ENCODE measurements at regions not wholly inside any gene's neighbourhood (a gene's known extent, or its start where the extent isn't known, plus 50 kb on each side); places are given as distances from the start of the nearest gene placed in this dataset.
"Not testable (repeated sequence)": the region's sequence is repeated elsewhere in the genome, so short reads cannot be mapped to it uniquely, and the experiment has no call there.

DNA sequence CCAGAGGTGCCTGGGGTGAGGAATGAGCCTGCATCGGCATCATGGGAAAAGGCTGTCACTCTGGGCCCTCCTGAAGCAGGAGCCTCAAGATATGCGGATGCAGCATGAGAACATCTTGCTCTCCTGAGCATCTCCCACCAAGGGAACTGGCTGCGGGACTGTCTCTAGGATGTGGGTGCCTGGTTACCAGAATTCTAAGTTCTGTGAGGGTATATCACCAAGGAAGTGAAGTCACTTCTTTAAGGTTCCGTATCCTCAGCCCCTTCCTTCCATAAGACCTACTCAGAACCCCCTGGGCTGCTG is 86.9 kb downstream of the GGTLC2 start:
- Mint-ChIP-seq H3K27ac (ENCODE audit: unreplicated experiment) (no peak overlapping the region), H3K9me3 (ENCODE audit: low read depth) (no peaks in the 10 kb centered on the region), H3K4me3 (ENCODE audit: unreplicated experiment) (no peak overlapping the region), H3K27me3 (ENCODE audit: low read depth) (peaks cover 58% of the 10 kb centered on the region), H3K4me1 (ENCODE audit: low read depth) (no peaks in the 10 kb centered on the region), H3K36me3 (ENCODE audit: low read depth) (no peaks in the 10 kb centered on the region)
- DNase-seq (ENCODE audit: low spot score): no peak
- TF ChIP-seq, protein P1, sequence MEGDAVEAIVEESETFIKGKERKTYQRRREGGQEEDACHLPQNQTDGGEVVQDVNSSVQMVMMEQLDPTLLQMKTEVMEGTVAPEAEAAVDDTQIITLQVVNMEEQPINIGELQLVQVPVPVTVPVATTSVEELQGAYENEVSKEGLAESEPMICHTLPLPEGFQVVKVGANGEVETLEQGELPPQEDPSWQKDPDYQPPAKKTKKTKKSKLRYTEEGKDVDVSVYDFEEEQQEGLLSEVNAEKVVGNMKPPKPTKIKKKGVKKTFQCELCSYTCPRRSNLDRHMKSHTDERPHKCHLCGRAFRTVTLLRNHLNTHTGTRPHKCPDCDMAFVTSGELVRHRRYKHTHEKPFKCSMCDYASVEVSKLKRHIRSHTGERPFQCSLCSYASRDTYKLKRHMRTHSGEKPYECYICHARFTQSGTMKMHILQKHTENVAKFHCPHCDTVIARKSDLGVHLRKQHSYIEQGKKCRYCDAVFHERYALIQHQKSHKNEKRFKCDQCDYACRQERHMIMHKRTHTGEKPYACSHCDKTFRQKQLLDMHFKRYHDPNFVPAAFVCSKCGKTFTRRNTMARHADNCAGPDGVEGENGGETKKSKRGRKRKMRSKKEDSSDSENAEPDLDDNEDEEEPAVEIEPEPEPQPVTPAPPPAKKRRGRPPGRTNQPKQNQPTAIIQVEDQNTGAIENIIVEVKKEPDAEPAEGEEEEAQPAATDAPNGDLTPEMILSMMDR (IDR thresholded peaks at IDR 0.05): no peak

DNA sequence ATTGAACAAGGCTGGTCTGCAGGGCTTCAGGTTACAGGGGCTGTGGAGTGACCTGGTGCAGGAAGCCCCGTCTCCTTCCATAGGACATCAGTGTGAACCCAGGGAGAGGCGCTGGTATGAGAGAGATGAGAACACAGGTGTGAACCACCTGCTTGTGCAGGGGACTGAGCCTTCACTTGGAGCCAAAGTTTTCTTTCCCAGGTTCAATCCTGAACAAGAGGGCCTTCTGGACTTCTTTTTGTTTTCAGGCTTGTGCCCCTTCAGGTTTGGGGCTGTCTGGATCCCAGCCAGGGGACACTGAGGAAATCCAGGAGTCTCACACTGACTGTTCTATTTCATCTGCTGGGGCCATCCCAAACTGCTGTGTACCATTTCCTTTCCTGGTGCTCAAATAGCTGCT is 88.6 kb downstream of the GGTLC2 start:
- H3K9me3 Mint-ChIP-seq (ENCODE audit: low read depth); H3K4me3 Mint-ChIP-seq (ENCODE audit: unreplicated experiment); H3K36me3 Mint-ChIP-seq (ENCODE audit: low read depth); H3K27ac Mint-ChIP-seq (ENCODE audit: unreplicated experiment); DNase-seq (ENCODE audit: low spot score); H3K4me1 Mint-ChIP-seq (ENCODE audit: low read depth): not testable (repeated sequence)
- peaks cover 55% of the 10 kb centered on the region for H3K27me3 Mint-ChIP-seq (ENCODE audit: low read depth)

DNA sequence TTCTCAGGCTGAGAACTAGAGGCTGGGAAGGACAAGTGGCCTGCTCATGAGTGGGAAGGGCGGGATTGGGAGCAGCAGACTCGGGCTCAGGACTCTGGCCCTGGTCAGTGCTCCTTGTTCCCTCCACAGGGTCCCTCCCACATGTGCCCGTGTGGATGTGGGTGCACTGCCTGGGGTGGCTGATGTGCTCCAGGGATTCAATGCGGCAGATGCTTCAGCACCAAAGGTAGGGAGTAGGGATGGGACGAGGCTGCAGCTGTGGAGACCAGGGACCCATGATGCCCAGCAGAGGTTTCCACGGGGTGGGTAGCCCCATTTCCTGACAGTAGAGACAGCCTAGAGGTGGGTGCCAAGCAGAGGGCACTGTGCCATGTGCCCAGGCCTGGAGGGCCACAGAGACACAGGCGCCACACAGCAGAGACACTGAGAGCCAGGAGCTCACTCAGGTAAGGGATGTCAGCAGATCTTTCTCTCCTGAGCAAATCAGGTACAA is 89.5 kb downstream of the GGTLC2 start:
- H3K9me3 Mint-ChIP-seq (ENCODE audit: low read depth): no peaks in the 10 kb centered on the region
- H3K27ac Mint-ChIP-seq (ENCODE audit: unreplicated experiment): no peak overlapping the region
- no peaks in the 10 kb centered on the region for H3K4me1 Mint-ChIP-seq (ENCODE audit: low read depth)
- no peak overlapping the region for H3K4me3 Mint-ChIP-seq (ENCODE audit: unreplicated experiment)
- no peak for DNase-seq (ENCODE audit: low spot score)
- TF ChIP-seq, protein P1 (IDR thresholded peaks at IDR 0.05): no peak
- peaks cover 54% of the 10 kb centered on the region for H3K27me3 Mint-ChIP-seq (ENCODE audit: low read depth)
- no peaks in the 10 kb centered on the region for H3K36me3 Mint-ChIP-seq (ENCODE audit: low read depth)

DNA sequence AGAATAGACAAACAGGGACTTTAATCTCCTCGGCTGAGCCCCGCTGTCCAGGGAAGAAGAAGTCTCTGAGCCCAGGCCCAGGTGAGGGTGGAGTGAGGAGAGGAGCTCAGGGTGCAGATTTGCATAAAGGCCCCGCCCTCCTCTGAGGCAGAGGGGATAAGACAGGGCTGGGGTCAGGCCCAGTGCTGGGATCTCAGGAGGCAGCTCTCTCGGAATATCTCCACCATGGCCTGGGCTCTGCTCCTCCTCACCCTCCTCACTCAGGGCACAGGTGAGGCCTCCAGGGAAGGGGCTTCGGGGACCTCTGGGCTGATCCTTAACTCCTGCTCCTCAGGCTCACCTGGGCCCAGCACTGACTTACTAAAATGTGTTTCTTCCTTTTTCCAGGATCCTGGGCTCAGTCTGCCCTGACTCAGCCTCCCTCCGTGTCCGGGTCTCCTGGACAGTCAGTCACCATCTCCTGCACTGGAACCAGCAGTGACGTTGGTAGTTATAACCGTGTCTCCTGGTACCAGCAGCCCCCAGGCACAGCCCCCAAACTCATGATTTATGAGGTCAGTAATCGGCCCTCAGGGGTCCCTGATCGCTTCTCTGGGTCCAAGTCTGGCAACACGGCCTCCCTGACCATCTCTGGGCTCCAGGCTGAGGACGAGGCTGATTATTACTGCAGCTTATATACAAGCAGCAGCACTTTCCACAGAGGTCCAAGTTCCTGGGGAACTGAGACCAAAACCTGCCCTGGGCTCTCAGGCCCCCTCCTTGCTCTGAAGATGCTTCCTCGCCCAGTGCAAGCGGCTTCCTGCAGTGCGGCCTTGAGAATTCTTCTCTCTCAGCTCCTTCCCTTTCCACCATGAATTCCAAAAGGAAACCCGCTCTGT is 90.2 kb downstream of the GGTLC2 start:
- H3K27ac Mint-ChIP-seq (ENCODE audit: unreplicated experiment); DNase-seq (ENCODE audit: low spot score); H3K4me1 Mint-ChIP-seq (ENCODE audit: low read depth); H3K4me3 Mint-ChIP-seq (ENCODE audit: unreplicated experiment); H3K36me3 Mint-ChIP-seq (ENCODE audit: low read depth); H3K9me3 Mint-ChIP-seq (ENCODE audit: low read depth): not testable (repeated sequence)
- peaks cover 54% of the 10 kb centered on the region for H3K27me3 Mint-ChIP-seq (ENCODE audit: low read depth)

DNA sequence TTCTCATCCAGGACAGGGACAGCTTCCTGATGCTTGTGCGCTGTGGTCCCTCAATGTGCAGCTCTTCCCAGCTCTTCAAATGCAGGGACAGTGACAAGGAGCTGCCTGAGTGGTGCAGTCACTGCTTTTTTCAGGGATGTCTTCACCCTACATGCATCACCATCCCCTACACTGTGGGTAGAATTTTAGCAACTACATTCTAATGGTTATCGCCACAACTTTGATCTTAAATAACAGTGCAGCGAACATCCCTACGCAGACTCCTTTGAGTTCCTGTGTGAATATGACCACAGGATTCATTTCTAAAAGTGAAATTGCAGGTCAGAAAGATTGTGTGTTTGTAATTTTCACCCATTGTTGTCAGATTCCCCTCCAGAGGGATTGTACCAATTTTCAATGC is 90.9 kb downstream of the GGTLC2 start:
- not testable (repeated sequence) for DNase-seq (ENCODE audit: low spot score); H3K4me3 Mint-ChIP-seq (ENCODE audit: unreplicated experiment); H3K36me3 Mint-ChIP-seq (ENCODE audit: low read depth); H3K4me1 Mint-ChIP-seq (ENCODE audit: low read depth); H3K9me3 Mint-ChIP-seq (ENCODE audit: low read depth); H3K27ac Mint-ChIP-seq (ENCODE audit: unreplicated experiment)
- peaks cover 55% of the 10 kb centered on the region for H3K27me3 Mint-ChIP-seq (ENCODE audit: low read depth)

DNA sequence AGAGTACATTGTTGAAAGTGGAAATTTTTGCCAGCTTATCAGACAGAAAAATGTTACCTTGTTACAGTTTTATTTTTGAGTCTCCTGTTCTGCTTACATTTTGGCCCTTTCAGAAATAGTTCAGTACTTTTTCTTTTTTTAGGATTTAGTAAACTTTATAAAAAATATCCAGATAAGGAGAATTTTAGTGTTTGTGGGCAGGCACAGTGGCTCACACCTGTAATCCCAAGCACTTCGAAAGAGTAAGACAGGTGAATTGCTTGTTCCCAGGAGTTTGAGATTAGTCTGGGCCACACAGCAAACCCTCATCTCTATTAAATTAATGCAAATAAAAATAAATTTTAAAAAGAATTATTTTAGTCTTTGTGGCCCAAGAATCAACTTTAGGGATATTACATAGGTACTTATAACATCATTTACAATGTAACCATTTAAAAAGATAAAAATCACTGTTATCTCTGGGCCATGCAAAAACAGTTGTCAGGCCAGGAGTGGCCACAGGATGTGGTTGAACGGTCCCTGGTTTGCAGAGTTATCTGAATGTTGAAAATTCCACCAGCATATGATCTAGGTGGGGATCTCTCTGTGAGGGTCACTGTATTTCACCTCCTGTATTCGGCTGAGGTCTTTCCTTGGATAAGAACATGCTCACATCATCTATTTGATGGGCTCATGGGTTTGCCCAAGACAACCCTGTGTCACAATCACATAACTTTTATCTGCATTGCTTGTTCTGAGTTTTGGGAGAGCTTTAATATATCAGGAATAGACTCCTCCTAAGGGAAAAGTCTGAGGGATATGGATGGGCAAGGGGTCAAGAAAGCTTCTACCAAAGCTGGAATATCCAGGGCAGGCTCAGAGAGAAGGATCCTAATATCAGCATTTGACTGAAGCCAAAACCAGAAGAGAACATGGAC is 91.5 kb downstream of the GGTLC2 start:
- Mint-ChIP-seq H3K27me3 (ENCODE audit: low read depth) (peaks cover 57% of the 10 kb centered on the region), H3K36me3 (ENCODE audit: low read depth) (no peaks in the 10 kb centered on the region), H3K9me3 (ENCODE audit: low read depth) (no peaks in the 10 kb centered on the region), H3K4me3 (ENCODE audit: unreplicated experiment) (no peak overlapping the region), H3K27ac (ENCODE audit: unreplicated experiment) (no peak overlapping the region), H3K4me1 (ENCODE audit: low read depth) (no peaks in the 10 kb centered on the region)
- TF ChIP-seq, protein P1 (IDR thresholded peaks at IDR 0.05): no peak
- no peak for DNase-seq (ENCODE audit: low spot score)
